ENCODE measurements at regions not wholly inside any gene's neighbourhood (a gene's known extent, or its start where the extent isn't known, plus 50 kb on each side); places are given as distances from the start of the nearest gene placed in this dataset.

DNA sequence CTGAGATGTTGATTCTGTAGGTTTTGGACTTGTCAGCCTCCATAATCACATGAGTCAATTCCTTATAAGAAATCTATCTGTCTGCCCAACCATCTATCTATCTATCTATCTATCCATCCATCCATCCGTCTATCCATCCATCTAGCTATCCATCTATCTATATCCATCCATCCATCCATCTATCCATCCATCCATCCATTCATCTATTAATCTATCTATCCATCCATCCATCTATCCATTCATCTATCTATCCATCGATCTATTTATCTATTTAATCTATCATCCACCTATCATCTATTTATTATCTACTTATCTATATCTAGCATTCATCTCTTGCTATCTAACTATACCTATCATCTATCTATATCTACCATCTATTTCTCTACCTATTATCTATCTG, 357.2 kb upstream of the ZNF507 start:
- Histone ChIP-seq H4K8ac (ENCODE audit: low read depth, low read length) (no peak overlapping the region), H2BK5ac (ENCODE audit: low read length) (no peak overlapping the region), H2AFZ (ENCODE audit: low read length) (no peak overlapping the region), H3K4me3 (ENCODE audit: low read length in 2 of 2) (no peak overlapping the region), H4K91ac (ENCODE audit: low read depth, low read length, poor library complexity) (no peak overlapping the region), H2BK15ac (ENCODE audit: low read length) (no peak overlapping the region), H3K23ac (ENCODE audit: low read depth, low read length, poor library complexity) (no peak overlapping the region), H3K27me3 (ENCODE audit: control insufficient read depth in 3 of 3, insufficient read depth in 3 of 3, low read depth in 1 of 3, low read length in 3 of 3) (no peaks in the 10 kb centered on the region), H3K4ac (ENCODE audit: low read length) (no peak overlapping the region), H3K27ac (replicated peaks; ENCODE audit: low read length) (no peak overlapping the region), H3K9me3 (replicated peaks in 1 of 2; ENCODE audit: control insufficient read depth in 2 of 2, insufficient read depth in 1 of 2, low read depth in 1 of 2, low read length in 2 of 2) (peaks cover 0 to 4% of the 10 kb centered on the region in 2 donors), H3K18ac (ENCODE audit: low read length) (no peak overlapping the region), H3K9ac (ENCODE audit: low read depth, low read length, poor library complexity) (no peak overlapping the region), H3K79me1 (ENCODE audit: low read depth, low read length) (no peaks in the 10 kb centered on the region), H3K36me3 (replicated peaks in 1 of 2; ENCODE audit: control insufficient read depth in 2 of 2, insufficient read depth in 2 of 2, low read length in 2 of 2) (no peaks in the 10 kb centered on the region), H2BK120ac (ENCODE audit: low read depth, low read length) (no peak overlapping the region), H2AK5ac (ENCODE audit: low read depth, low read length) (no peak overlapping the region), H3K14ac (ENCODE audit: low read length) (no peak overlapping the region), H3K4me2 (ENCODE audit: insufficient read depth, low read length, poor library complexity, severe bottlenecking) (no peak overlapping the region), H2BK12ac (ENCODE audit: low read length) (no peak overlapping the region), H3K4me1 (ENCODE audit: control insufficient read depth in 2 of 2, insufficient read depth in 1 of 2, low read depth in 1 of 2, low read length in 2 of 2) (no peaks in the 10 kb centered on the region)
- DNase-seq (ENCODE audit: low spot score), result no peak
- 100% methylated on average over 1 of the region's 2 CpGs for WGBS, 2 donors (ENCODE audit: extremely low coverage in 2 of 2, insufficient read length in 2 of 2, insufficient replicate concordance in 1 of 2)

DNA sequence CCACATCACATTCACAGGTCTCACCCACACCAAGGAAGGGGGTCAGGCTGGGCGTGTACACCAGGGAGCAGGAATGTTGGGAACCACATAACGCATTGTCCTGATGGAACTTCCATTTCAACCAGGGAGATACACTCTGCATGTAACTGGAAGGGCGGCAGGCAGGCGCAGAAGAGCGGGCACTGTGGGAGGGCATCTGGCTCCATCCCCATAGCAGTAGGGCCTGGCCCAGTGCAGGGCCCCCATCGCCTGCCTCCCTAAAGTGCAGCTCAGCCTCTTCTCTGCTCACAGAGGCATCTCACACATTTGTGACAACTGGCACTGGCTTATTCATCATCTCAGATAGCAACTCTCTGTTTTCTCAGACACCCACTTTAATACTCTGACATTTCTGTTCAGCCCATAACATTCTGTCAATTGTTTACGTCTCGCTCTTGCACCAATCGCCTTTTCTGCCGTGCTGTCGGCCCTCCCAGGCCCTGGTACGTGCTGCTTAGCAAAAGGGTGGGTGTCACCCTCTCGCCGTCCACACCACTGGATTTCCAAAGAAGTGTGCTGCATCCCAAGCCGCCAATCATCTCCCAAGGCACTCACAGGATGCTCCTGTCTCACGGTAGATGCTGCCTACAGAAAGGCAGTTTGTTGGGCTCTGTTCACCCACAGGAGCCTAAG, 353.3 kb upstream of the ZNF507 start:
- no peak overlapping the region for H4K8ac ChIP-seq (ENCODE audit: low read depth, low read length)

DNA sequence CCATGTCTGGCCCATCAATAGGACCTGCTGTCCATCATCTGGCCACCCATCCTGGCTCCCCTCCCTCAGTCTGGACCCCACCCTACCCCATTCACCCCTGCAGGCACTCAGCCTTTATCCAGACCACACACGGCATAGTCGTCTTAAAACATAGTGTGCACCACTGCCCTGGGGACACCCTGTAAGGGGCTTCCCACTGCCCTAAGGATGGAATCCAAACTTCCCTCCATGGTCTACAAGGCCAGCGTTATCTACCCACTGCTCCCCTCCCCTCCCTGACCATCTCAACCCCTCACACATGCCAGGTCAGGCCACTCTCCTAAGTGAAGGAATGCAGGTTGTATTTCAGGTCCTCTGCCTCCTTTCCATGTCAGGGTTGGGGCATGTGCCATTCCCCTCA, 352.7 kb upstream of the ZNF507 start:
- no peak overlapping the region for H2BK120ac ChIP-seq (ENCODE audit: low read depth, low read length)
- H4K91ac ChIP-seq (ENCODE audit: low read depth, low read length, poor library complexity), result no peak overlapping the region
- H3K9ac ChIP-seq (ENCODE audit: low read depth, low read length, poor library complexity), result no peak overlapping the region
- no peak overlapping the region for H2BK12ac ChIP-seq (ENCODE audit: low read length)
- H4K8ac ChIP-seq (ENCODE audit: low read depth, low read length), result no peak overlapping the region
- no peak overlapping the region for H2BK5ac ChIP-seq (ENCODE audit: low read length)
- no peaks in the 10 kb centered on the region for H3K4me1 ChIP-seq (ENCODE audit: control insufficient read depth in 2 of 2, insufficient read depth in 1 of 2, low read depth in 1 of 2, low read length in 2 of 2)
- H3K4me3 ChIP-seq (ENCODE audit: low read length in 2 of 2), result no peak overlapping the region
- no peak overlapping the region for H3K14ac ChIP-seq (ENCODE audit: low read length)
- H3K79me1 ChIP-seq (ENCODE audit: low read depth, low read length), result no peaks in the 10 kb centered on the region
- H3K36me3 ChIP-seq (replicated peaks in 1 of 2; ENCODE audit: control insufficient read depth in 2 of 2, insufficient read depth in 2 of 2, low read length in 2 of 2), result no peaks in the 10 kb centered on the region
- no peak for DNase-seq (ENCODE audit: low spot score)
- no peak overlapping the region for H3K27ac ChIP-seq (replicated peaks; ENCODE audit: low read length)
- H3K4ac ChIP-seq (ENCODE audit: low read length), result no peak overlapping the region
- no peak overlapping the region for H3K23ac ChIP-seq (ENCODE audit: low read depth, low read length, poor library complexity)
- H3K27me3 ChIP-seq (ENCODE audit: control insufficient read depth in 3 of 3, insufficient read depth in 3 of 3, low read depth in 1 of 3, low read length in 3 of 3), result no peaks in the 10 kb centered on the region
- H3K18ac ChIP-seq (ENCODE audit: low read length), result no peak overlapping the region
- no peak overlapping the region for H3K4me2 ChIP-seq (ENCODE audit: insufficient read depth, low read length, poor library complexity, severe bottlenecking)
- no peak overlapping the region for H2AK5ac ChIP-seq (ENCODE audit: low read depth, low read length)
- no peak overlapping the region for H2AFZ ChIP-seq (ENCODE audit: low read length)
- no peaks in the 10 kb centered on the region for H3K9me3 ChIP-seq (replicated peaks in 1 of 2; ENCODE audit: control insufficient read depth in 2 of 2, insufficient read depth in 1 of 2, low read depth in 1 of 2, low read length in 2 of 2)
- no peak overlapping the region for H2BK15ac ChIP-seq (ENCODE audit: low read length)
- WGBS, 2 donors (ENCODE audit: extremely low coverage in 2 of 2, insufficient read length in 2 of 2, insufficient replicate concordance in 1 of 2), result no CpG with 5 or more reads among the region's 3 CpGs

More for the DNA sequence above, 353.3 kb upstream of the ZNF507 start:
- Histone ChIP-seq H2BK120ac (ENCODE audit: low read depth, low read length) (no peak overlapping the region), H3K27ac (replicated peaks; ENCODE audit: low read length) (no peak overlapping the region), H2BK15ac (ENCODE audit: low read length) (no peak overlapping the region), H3K9ac (ENCODE audit: low read depth, low read length, poor library complexity) (no peak overlapping the region), H3K9me3 (replicated peaks in 1 of 2; ENCODE audit: control insufficient read depth in 2 of 2, insufficient read depth in 1 of 2, low read depth in 1 of 2, low read length in 2 of 2) (no peaks in the 10 kb centered on the region), H2AFZ (ENCODE audit: low read length) (no peak overlapping the region), H2AK5ac (ENCODE audit: low read depth, low read length) (no peak overlapping the region), H2BK12ac (ENCODE audit: low read length) (no peak overlapping the region), H3K14ac (ENCODE audit: low read length) (no peak overlapping the region), H3K27me3 (ENCODE audit: control insufficient read depth in 3 of 3, insufficient read depth in 3 of 3, low read depth in 1 of 3, low read length in 3 of 3) (no peaks in the 10 kb centered on the region), H3K18ac (ENCODE audit: low read length) (peak overlapping the region; percentile 48), H4K91ac (ENCODE audit: low read depth, low read length, poor library complexity) (no peak overlapping the region), H3K23ac (ENCODE audit: low read depth, low read length, poor library complexity) (no peak overlapping the region), H3K79me1 (ENCODE audit: low read depth, low read length) (no peaks in the 10 kb centered on the region), H3K4me3 (ENCODE audit: low read length in 2 of 2) (peak overlapping the region in 1 of 2 donors; percentile 9), H3K4me2 (ENCODE audit: insufficient read depth, low read length, poor library complexity, severe bottlenecking) (no peak overlapping the region), H2BK5ac (ENCODE audit: low read length) (no peak overlapping the region), H3K4me1 (ENCODE audit: control insufficient read depth in 2 of 2, insufficient read depth in 1 of 2, low read depth in 1 of 2, low read length in 2 of 2) (no peaks in the 10 kb centered on the region), H3K36me3 (replicated peaks in 1 of 2; ENCODE audit: control insufficient read depth in 2 of 2, insufficient read depth in 2 of 2, low read length in 2 of 2) (no peaks in the 10 kb centered on the region), H3K4ac (ENCODE audit: low read length) (no peak overlapping the region)
- no peak for DNase-seq (ENCODE audit: low spot score)
- no CpG with 5 or more reads among the region's 16 CpGs for WGBS, 2 donors (ENCODE audit: extremely low coverage in 2 of 2, insufficient read length in 2 of 2, insufficient replicate concordance in 1 of 2)

DNA sequence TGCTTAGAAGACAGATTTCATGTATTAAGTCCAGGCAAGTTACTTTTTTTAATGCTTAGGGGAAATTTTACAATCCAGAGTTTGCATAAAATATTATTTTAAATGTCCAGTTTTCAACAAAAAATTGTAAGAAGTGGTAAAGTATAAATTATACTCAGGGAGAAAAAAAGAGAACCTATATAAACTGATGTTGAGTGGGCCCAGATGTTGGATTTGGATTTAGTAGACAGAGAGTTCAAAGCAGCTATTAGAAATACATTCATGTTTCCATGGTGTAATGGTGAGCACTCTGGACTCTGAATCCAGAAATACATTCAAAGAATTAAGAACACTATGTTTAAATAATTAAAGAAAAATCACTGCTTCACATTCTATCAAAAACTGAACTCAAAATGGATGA, 349.9 kb upstream of the ZNF507 start:
- no peak overlapping the region for H3K27ac ChIP-seq (replicated peaks; ENCODE audit: low read length)
- no peak overlapping the region for H3K18ac ChIP-seq (ENCODE audit: low read length)
- H2BK5ac ChIP-seq (ENCODE audit: low read length), result no peak overlapping the region
- H3K9ac ChIP-seq (ENCODE audit: low read depth, low read length, poor library complexity), result no peak overlapping the region
- no peak for DNase-seq (ENCODE audit: low spot score)
- no peak overlapping the region for H3K14ac ChIP-seq (ENCODE audit: low read length)
- no peak overlapping the region for H2AFZ ChIP-seq (ENCODE audit: low read length)
- no peak overlapping the region for H4K8ac ChIP-seq (ENCODE audit: low read depth, low read length)
- H4K91ac ChIP-seq (ENCODE audit: low read depth, low read length, poor library complexity), result no peak overlapping the region
- no peak overlapping the region for H2BK120ac ChIP-seq (ENCODE audit: low read depth, low read length)
- no peak overlapping the region for H2AK5ac ChIP-seq (ENCODE audit: low read depth, low read length)
- no peak overlapping the region for H2BK15ac ChIP-seq (ENCODE audit: low read length)
- no peak overlapping the region for H3K4ac ChIP-seq (ENCODE audit: low read length)
- H3K4me1 ChIP-seq (ENCODE audit: control insufficient read depth in 2 of 2, insufficient read depth in 1 of 2, low read depth in 1 of 2, low read length in 2 of 2), result no peaks in the 10 kb centered on the region
- H3K4me2 ChIP-seq (ENCODE audit: insufficient read depth, low read length, poor library complexity, severe bottlenecking), result no peak overlapping the region
- no peaks in the 10 kb centered on the region for H3K79me1 ChIP-seq (ENCODE audit: low read depth, low read length)
- H2BK12ac ChIP-seq (ENCODE audit: low read length), result no peak overlapping the region
- no peaks in the 10 kb centered on the region for H3K9me3 ChIP-seq (replicated peaks in 1 of 2; ENCODE audit: control insufficient read depth in 2 of 2, insufficient read depth in 1 of 2, low read depth in 1 of 2, low read length in 2 of 2)
- no peaks in the 10 kb centered on the region for H3K27me3 ChIP-seq (ENCODE audit: control insufficient read depth in 3 of 3, insufficient read depth in 3 of 3, low read depth in 1 of 3, low read length in 3 of 3)
- no peak overlapping the region for H3K4me3 ChIP-seq (ENCODE audit: low read length in 2 of 2)
- H3K36me3 ChIP-seq (replicated peaks in 1 of 2; ENCODE audit: control insufficient read depth in 2 of 2, insufficient read depth in 2 of 2, low read length in 2 of 2), result no peaks in the 10 kb centered on the region
- H3K23ac ChIP-seq (ENCODE audit: low read depth, low read length, poor library complexity), result no peak overlapping the region

Data from neuronal stem cell (in vitro differentiated cells).